ENCODE measurements at regions not wholly inside any gene's neighbourhood (a gene's known extent, or its start where the extent isn't known, plus 50 kb on each side); places are given as distances from the start of the nearest gene placed in this dataset.

DNA sequence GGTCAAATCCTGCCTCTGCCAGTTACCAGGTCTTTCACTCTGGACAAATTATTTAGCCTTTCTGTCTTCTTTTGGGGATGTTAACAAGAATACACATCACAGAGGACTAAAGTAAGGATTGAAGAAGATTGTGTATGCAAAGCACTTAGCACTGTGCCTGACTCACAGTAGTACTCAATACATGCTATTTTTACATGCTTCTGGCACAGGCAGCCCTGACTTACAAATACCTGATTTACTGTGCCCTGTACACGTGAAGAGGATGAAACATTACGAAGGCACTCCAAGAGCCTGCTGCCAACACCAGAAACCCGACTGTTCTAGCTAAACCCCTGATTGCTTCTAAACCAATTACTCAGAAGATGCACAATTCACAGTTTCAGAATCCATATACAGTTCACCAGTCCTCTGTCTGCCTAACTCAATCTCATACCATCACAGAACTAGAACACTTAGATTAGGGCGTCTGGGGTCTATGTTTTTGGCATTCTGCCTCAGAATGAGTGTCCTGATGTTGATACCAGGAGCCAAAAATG, 300.9 kb upstream of the DDI1 start:
- TF ChIP-seq CTCF (IDR thresholded peaks at IDR 0.05) (no peak), POLR2A (IDR thresholded peaks at IDR 0.05) (no peak), EP300 (IDR thresholded peaks at IDR 0.05) (no peak)

Measured in stomach (tissue), 4 donors.